Neural crest cell (in vitro differentiated cells): ENCODE measurements at regions not wholly inside any gene's neighbourhood (a gene's known extent, or its start where the extent isn't known, plus 50 kb on each side); places are given as distances from the start of the nearest gene placed in this dataset.

Experiments used
- DNase-seq: peaks from one replicate; pipeline ENCODE4 v3.0.0; 2021; ENCODE audit warnings: low read depth, mixed read lengths, low spot score
- H3K27ac Mint-ChIP-seq: one replicate; pipeline ENCODE4 v1.8.0; 2021; ENCODE audit warnings: mild to moderate bottlenecking, mixed read lengths; ENCODE audit not compliant: unreplicated experiment
- H3K27me3 Mint-ChIP-seq: 2 replicates; pipeline ENCODE4 v1.8.0; 2021; ENCODE audit warnings: low read depth, mild to moderate bottlenecking, mixed read lengths
- H3K36me3 Mint-ChIP-seq: 2 replicates; pipeline ENCODE4 v1.8.0; 2021; ENCODE audit warnings: low read depth, mild to moderate bottlenecking, mixed read lengths
- H3K4me1 Mint-ChIP-seq: 2 replicates; pipeline ENCODE4 v1.8.0; 2021; ENCODE audit warnings: mixed read lengths
- H3K4me3 Mint-ChIP-seq: one replicate; pipeline ENCODE4 v1.8.0; 2021; ENCODE audit warnings: mild to moderate bottlenecking, mixed read lengths
- H3K9me3 Mint-ChIP-seq: 2 replicates; pipeline ENCODE4 v1.8.0; 2021; ENCODE audit warnings: mixed read lengths
- CTCF ChIP-seq: fragments of 200-600 bp; sonication (generic); conservative IDR thresholded peaks from 2 replicates; pipeline ENCODE4 v1.5.0; 2021; ENCODE audit warnings: antibody characterized with exemption, mild to moderate bottlenecking

GRCh38 chr1:84090447-84091245 lies 53.4 kb upstream of the PRKACB start:
- H3K36me3 Mint-ChIP-seq: peaks cover 13% of the 10 kb centered on the region
- H3K27me3 Mint-ChIP-seq: no peaks in the 10 kb centered on the region
- H3K9me3 Mint-ChIP-seq: peaks cover 4% of the 10 kb centered on the region
- peaks cover 6% of the 10 kb centered on the region for H3K4me1 Mint-ChIP-seq
- no peak overlapping the region for H3K27ac Mint-ChIP-seq
- no peak for DNase-seq
- TF ChIP-seq CTCF: no peak
- H3K4me3 Mint-ChIP-seq: no peak overlapping the region

- TF ChIP-seq CTCF: no peak
- Mint-ChIP-seq H3K27me3 (no peaks in the 10 kb centered on the region), H3K4me1 (peaks cover 6% of the 10 kb centered on the region), H3K27ac (no peak overlapping the region), H3K9me3 (peaks cover under 1% of the 10 kb centered on the region), H3K36me3 (peaks cover 6% of the 10 kb centered on the region), H3K4me3 (no peak overlapping the region)
- DNase-seq: no peak
Measured at GRCh38 chr1:84089867-84090266, 54.2 kb upstream of the PRKACB start.

GRCh38 chr1:84089465-84089864 lies 54.6 kb upstream of the PRKACB start:
- TF ChIP-seq CTCF: no peak
- no peak overlapping the region for H3K27ac Mint-ChIP-seq
- DNase-seq: no peak

GRCh38 chr1:84086616-84087015 lies 57.5 kb upstream of the PRKACB start:
- Mint-ChIP-seq H3K4me1 (peaks cover 9% of the 10 kb centered on the region), H3K27ac (no peak overlapping the region), H3K27me3 (no peaks in the 10 kb centered on the region), H3K9me3 (no peaks in the 10 kb centered on the region), H3K4me3 (no peak overlapping the region), H3K36me3 (peaks cover 7% of the 10 kb centered on the region)
- DNase-seq: no peak
- no peak for TF ChIP-seq CTCF

More at GRCh38 chr1:84089465-84089864, 54.6 kb upstream of the PRKACB start:
- Mint-ChIP-seq H3K4me3 (no peak overlapping the region), H3K4me1 (peaks cover 6% of the 10 kb centered on the region), H3K36me3 (peaks cover 4% of the 10 kb centered on the region), H3K9me3 (no peaks in the 10 kb centered on the region), H3K27me3 (no peaks in the 10 kb centered on the region)

- Mint-ChIP-seq H3K27me3 (no peaks in the 10 kb centered on the region), H3K4me3 (no peak overlapping the region), H3K9me3 (no peaks in the 10 kb centered on the region), H3K27ac (no peak overlapping the region), H3K4me1 (peaks cover 9% of the 10 kb centered on the region), H3K36me3 (peaks cover 7% of the 10 kb centered on the region)
- no peak for DNase-seq
- TF ChIP-seq CTCF: no peak
Measured at GRCh38 chr1:84086189-84086588, 57.9 kb upstream of the PRKACB start.
